Left ventricle myocardium inferior (tissue), 1 donor: ENCODE measurements at regions not wholly inside any gene's neighbourhood (a gene's known extent, or its start where the extent isn't known, plus 50 kb on each side); places are given as distances from the start of the nearest gene placed in this dataset.

Experiments used
- DNase-seq: peaks from one replicate; pipeline ENCODE4 v3.0.0-alpha.2; 2020
- H3K27ac ChIP-seq: fragments of 200-600 bp; replicated peaks from 2 replicates; pipeline ENCODE4 v1.8.0; 2021
- H3K27me3 ChIP-seq: fragments of 200-600 bp; 2 replicates; pipeline ENCODE4 v1.8.0; 2021; ENCODE audit warnings: low read depth
- H3K36me3 ChIP-seq: fragments of 200-600 bp; 2 replicates; pipeline ENCODE4 v1.8.0; 2021
- H3K4me1 ChIP-seq: fragments of 200-600 bp; 2 replicates; pipeline ENCODE4 v1.8.0; 2021
- H3K4me3 ChIP-seq: fragments of 200-600 bp; 2 replicates; pipeline ENCODE4 v1.8.0; 2021; ENCODE audit warnings: mild to moderate bottlenecking, moderate library complexity
- H3K9me3 ChIP-seq: fragments of 200-600 bp; replicated peaks from 2 replicates; pipeline ENCODE4 v1.8.0; 2021
- CTCF ChIP-seq: fragments of 200-600 bp; IDR thresholded peaks from 2 replicates; pipeline ENCODE4 v1.8.0; 2021; ENCODE audit warnings: antibody characterized with exemption, mild to moderate bottlenecking, borderline replicate concordance
- intact Hi-C: fragments of 100-400 bp; cut with micrococcal nuclease; formaldehyde crosslinking; loops from one replicate; pipeline ENCODE4 v1.11.0; 2022
- donor health status: DM: no; HTN: yes; CAD: no; lungs with severe emphysema.

- Histone ChIP-seq H3K4me1 (peaks cover 10% of the 10 kb centered on the region), H3K27ac (no peak overlapping the region), H3K27me3 (no peaks in the 10 kb centered on the region), H3K9me3 (no peaks in the 10 kb centered on the region), H3K4me3 (no peak overlapping the region), H3K36me3 (no peaks in the 10 kb centered on the region)
- intact Hi-C loops, result no loop called here
- TF ChIP-seq CTCF, result no peak
- no peak for DNase-seq
Observed at GRCh38 chr1:194073833-194074232, 887.4 kb upstream of the B3GALT2 start.

GRCh38 chr1:194071205-194071604 is 884.8 kb upstream of the B3GALT2 start:
- Histone ChIP-seq H3K4me3 (no peak overlapping the region), H3K27ac (no peak overlapping the region), H3K27me3 (no peaks in the 10 kb centered on the region), H3K4me1 (peaks cover 21% of the 10 kb centered on the region), H3K9me3 (no peaks in the 10 kb centered on the region), H3K36me3 (no peaks in the 10 kb centered on the region)
- TF ChIP-seq CTCF, result no peak
- no peak for DNase-seq
- intact Hi-C loops, result no loop called here

GRCh38 chr1:194069831-194070218 is 883.4 kb upstream of the B3GALT2 start:
- H3K9me3 ChIP-seq, result no peaks in the 10 kb centered on the region

GRCh38 chr1:194069168-194069830 is 882.9 kb upstream of the B3GALT2 start:
- peak overlapping the region; percentile 90 for H3K27ac ChIP-seq
- peak; percentile 81 for DNase-seq
- H3K4me3 ChIP-seq, result no peak overlapping the region
- peaks cover 21% of the 10 kb centered on the region for H3K4me1 ChIP-seq
- intact Hi-C loops, result no loop called here
- no peak for TF ChIP-seq CTCF
- no peaks in the 10 kb centered on the region for H3K9me3 ChIP-seq
- H3K27me3 ChIP-seq, result no peaks in the 10 kb centered on the region
- H3K36me3 ChIP-seq, result no peaks in the 10 kb centered on the region

More at GRCh38 chr1:194069831-194070218, 883.4 kb upstream of the B3GALT2 start:
- no peak overlapping the region for H3K4me3 ChIP-seq
- no peak for DNase-seq
- intact Hi-C loops, result no loop called here
- H3K27me3 ChIP-seq, result no peaks in the 10 kb centered on the region
- H3K36me3 ChIP-seq, result no peaks in the 10 kb centered on the region
- H3K27ac ChIP-seq, result peak overlapping the region; percentile 90
- H3K4me1 ChIP-seq, result peaks cover 21% of the 10 kb centered on the region
- TF ChIP-seq CTCF, result no peak

GRCh38 chr1:194068446-194069167 is 882.2 kb upstream of the B3GALT2 start:
- no peak for TF ChIP-seq CTCF
- no peaks in the 10 kb centered on the region for H3K9me3 ChIP-seq
- H3K4me1 ChIP-seq, result peaks cover 18% of the 10 kb centered on the region
- intact Hi-C loops, result no loop called here
- no peaks in the 10 kb centered on the region for H3K27me3 ChIP-seq
- no peak for DNase-seq
- no peaks in the 10 kb centered on the region for H3K36me3 ChIP-seq
- H3K27ac ChIP-seq, result peak overlapping the region; percentile 90
- H3K4me3 ChIP-seq, result no peak overlapping the region
